Colonic mucosa (tissue), 4 donors: ENCODE measurements at regions not wholly inside any gene's neighbourhood (a gene's known extent, or its start where the extent isn't known, plus 50 kb on each side); places are given as distances from the start of the nearest gene placed in this dataset.

Source experiments
- DNase-seq: peaks from one replicate; pipeline ENCODE4 v3.0.0-alpha.2; 2020
- H3K27ac ChIP-seq: fragments of 200-600 bp; one replicate; pipeline ENCODE4 v1.8.0; 2021
- H3K27me3 ChIP-seq: fragments of 200-600 bp; one replicate; pipeline ENCODE4 v1.8.0; 2021
- H3K36me3 ChIP-seq: fragments of 200-600 bp; one replicate; pipeline ENCODE4 v1.8.0; 2021
- H3K4me1 ChIP-seq: fragments of 200-600 bp; one replicate; pipeline ENCODE4 v1.8.0; 2021; ENCODE audit warnings: mild to moderate bottlenecking
- H3K4me3 ChIP-seq: fragments of 200-600 bp; one replicate; pipeline ENCODE4 v1.8.0; 2021
- H3K9ac ChIP-seq, 2 donors: one replicate each; pipeline ENCODE4 v1.7.0; 2013; ENCODE audit warnings: control low read depth in 2 of 2, low read depth in 2 of 2, low read length in 2 of 2
- H3K9me3 ChIP-seq: fragments of 200-600 bp; one replicate; pipeline ENCODE4 v1.8.0; 2021
- intact Hi-C: fragments of 100-400 bp; cut with DNase I; formaldehyde crosslinking; loops from one replicate; pipeline ENCODE4 v1.14.1; 2022
- TF ChIP-seq, protein P1 (sequence below): fragments of 200-600 bp; IDR thresholded peaks from one replicate; pipeline ENCODE4 v1.8.0; 2022; ENCODE audit warnings: antibody characterized with exemption, mild to moderate bottlenecking
- donor health status: healthy.
- donor health status: DM: no; HTN: no; CAD: no.
- donor health status: DM: no; HTN: no; CAD: no.

DNA sequence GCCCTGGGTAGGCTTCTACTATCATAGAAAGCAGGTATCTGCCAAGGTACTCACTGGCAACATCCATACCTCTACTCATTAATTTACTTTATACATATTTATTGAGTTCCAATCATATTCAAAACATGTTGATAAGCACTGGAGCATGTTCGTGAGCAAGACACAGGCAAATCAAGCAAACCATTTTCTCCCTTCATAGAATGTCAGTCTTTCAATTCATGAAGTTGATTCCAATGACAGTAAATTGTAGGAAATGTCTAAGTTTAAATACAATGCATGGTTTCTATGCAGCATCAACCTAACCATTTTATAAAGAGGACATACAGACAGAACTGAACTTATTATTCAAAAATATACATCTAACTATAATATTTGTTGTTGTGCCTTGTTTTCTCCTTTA is 978.6 kb downstream of the CDH8 start:
- TF ChIP-seq, protein P1, sequence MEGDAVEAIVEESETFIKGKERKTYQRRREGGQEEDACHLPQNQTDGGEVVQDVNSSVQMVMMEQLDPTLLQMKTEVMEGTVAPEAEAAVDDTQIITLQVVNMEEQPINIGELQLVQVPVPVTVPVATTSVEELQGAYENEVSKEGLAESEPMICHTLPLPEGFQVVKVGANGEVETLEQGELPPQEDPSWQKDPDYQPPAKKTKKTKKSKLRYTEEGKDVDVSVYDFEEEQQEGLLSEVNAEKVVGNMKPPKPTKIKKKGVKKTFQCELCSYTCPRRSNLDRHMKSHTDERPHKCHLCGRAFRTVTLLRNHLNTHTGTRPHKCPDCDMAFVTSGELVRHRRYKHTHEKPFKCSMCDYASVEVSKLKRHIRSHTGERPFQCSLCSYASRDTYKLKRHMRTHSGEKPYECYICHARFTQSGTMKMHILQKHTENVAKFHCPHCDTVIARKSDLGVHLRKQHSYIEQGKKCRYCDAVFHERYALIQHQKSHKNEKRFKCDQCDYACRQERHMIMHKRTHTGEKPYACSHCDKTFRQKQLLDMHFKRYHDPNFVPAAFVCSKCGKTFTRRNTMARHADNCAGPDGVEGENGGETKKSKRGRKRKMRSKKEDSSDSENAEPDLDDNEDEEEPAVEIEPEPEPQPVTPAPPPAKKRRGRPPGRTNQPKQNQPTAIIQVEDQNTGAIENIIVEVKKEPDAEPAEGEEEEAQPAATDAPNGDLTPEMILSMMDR = no peak
- Histone ChIP-seq H3K4me1 (no peaks in the 10 kb centered on the region), H3K9ac (no peak overlapping the region), H3K27me3 (no peaks in the 10 kb centered on the region), H3K4me3 (no peak overlapping the region), H3K36me3 (no peaks in the 10 kb centered on the region), H3K27ac (no peak overlapping the region), H3K9me3 (no peaks in the 10 kb centered on the region)
- no peak for DNase-seq
- intact Hi-C loops = no loop called here

DNA sequence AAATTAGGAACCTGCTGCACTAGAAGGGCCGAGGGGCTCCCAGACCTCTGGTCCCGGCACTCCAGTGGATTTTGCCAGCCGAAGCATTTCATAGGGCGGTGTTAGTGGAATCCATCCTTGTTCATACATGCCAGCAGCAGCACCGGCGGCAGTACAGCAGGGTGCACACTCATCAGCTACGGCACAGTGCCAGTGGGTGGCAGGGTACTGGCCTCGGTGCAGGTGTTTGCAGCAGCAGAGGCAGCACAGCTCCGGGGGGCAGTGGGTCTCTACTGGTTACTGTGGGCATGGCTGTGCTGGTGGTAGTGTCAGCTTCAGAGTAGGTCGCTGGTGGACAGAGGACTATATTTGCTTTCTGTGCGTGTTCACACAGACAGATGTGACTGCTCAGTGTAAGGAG is 985.7 kb downstream of the CDH8 start:
- no peaks in the 10 kb centered on the region for H3K9me3 ChIP-seq
- intact Hi-C loops = no loop called here

DNA sequence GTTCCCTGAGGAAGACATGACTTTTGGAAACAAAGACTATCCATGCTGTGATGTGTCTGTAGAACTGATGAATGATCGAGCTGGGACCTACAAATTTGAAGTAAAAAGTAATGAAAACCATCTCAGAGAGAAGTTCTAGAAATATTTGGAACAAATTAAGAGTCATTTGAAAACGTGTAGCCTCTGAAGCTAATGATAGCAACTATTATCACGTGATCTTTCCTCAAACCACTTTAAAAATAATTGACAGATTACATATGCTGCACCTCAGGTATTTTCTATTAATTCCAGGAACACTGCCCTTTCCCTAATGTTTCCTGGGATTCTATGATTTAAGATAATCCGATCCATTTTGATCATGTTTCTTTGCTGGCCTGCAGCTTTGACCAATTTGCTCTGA is 990.3 kb downstream of the CDH8 start:
- H3K9me3 ChIP-seq = no peaks in the 10 kb centered on the region
- H3K27me3 ChIP-seq = no peaks in the 10 kb centered on the region
- no peaks in the 10 kb centered on the region for H3K36me3 ChIP-seq
- no peak overlapping the region for H3K27ac ChIP-seq
- no peaks in the 10 kb centered on the region for H3K4me1 ChIP-seq
- intact Hi-C loops = no loop called here
- no peak for DNase-seq
- H3K9ac ChIP-seq = no peak overlapping the region
- TF ChIP-seq, protein P1 = no peak
- no peak overlapping the region for H3K4me3 ChIP-seq

More for the DNA sequence above, 985.7 kb downstream of the CDH8 start:
- Histone ChIP-seq H3K27me3 (no peaks in the 10 kb centered on the region), H3K27ac (no peak overlapping the region), H3K9ac (no peak overlapping the region), H3K4me3 (no peak overlapping the region), H3K4me1 (no peaks in the 10 kb centered on the region), H3K36me3 (no peaks in the 10 kb centered on the region)
- no peak for DNase-seq
- TF ChIP-seq, protein P1 = no peak

DNA sequence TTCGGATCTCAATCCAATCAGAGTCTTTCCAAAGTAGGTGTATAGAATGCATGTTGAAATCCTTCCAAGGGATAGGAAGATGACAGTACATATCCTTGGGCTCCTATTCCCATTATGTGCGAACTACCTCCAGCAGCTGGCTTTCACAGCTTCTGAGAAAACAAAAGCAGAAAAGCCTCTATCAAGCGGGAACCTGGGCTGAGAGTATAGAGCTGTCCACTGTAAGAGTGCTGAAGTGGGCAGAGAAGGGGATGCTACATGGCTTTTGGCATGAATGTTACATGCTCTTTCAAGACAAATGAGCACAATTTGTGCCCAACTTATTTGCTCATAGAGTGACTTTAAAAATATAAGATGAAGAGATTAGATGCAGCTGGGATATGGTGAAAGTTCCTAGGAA is 993.5 kb downstream of the CDH8 start:
- Histone ChIP-seq H3K4me3 (no peak overlapping the region), H3K9me3 (no peaks in the 10 kb centered on the region), H3K4me1 (no peaks in the 10 kb centered on the region), H3K27ac (no peak overlapping the region), H3K36me3 (no peaks in the 10 kb centered on the region), H3K27me3 (no peaks in the 10 kb centered on the region), H3K9ac (no peak overlapping the region)
- TF ChIP-seq, protein P1 = no peak
- DNase-seq = no peak
- intact Hi-C loops = no loop called here

DNA sequence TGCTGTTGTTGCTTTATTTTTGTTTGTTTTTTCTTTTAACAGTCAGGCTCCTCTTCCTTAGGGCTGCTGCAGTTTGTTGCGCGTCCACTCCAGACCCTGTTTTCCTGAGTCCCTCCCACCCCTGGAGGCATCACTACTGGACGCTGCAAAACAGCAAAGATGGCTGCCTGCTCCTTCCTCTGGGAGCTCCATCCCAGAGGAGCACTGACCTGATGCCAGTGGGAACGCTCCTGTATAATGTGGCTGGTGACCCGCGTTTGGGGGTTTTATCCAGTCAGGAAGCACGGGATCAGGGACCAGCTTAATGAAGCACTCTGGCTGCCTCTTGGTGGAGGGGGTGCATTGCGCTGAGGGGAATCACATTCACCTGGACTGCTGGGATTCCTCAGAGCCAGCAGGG is 1005.6 kb downstream of the CDH8 start:
- TF ChIP-seq, protein P1 = no peak
- no peak overlapping the region for H3K4me3 ChIP-seq
- no peak for DNase-seq
- H3K27me3 ChIP-seq = no peaks in the 10 kb centered on the region
- no peak overlapping the region for H3K27ac ChIP-seq
- no peak overlapping the region for H3K9ac ChIP-seq
- H3K36me3 ChIP-seq = no peaks in the 10 kb centered on the region
- intact Hi-C loops = no loop called here
- H3K9me3 ChIP-seq = no peaks in the 10 kb centered on the region
- no peaks in the 10 kb centered on the region for H3K4me1 ChIP-seq
